ENCODE measurements at regions not wholly inside any gene's neighbourhood (a gene's known extent, or its start where the extent isn't known, plus 50 kb on each side); places are given as distances from the start of the nearest gene placed in this dataset.
"Not testable (repeated sequence)": the region's sequence is repeated elsewhere in the genome, so short reads cannot be mapped to it uniquely, and the experiment has no call there.

- H3K27me3 Mint-ChIP-seq = no peaks in the 10 kb centered on the region
- intact Hi-C loops (cut with micrococcal nuclease) = no loop called here
- ChIA-PET CTCF (no interaction called here), POLR2A (no interaction called here)
- no peak overlapping the region for H3K27ac Mint-ChIP-seq
- DNase-seq = no peak
- no peaks in the 10 kb centered on the region for H3K36me3 Mint-ChIP-seq (ENCODE audit: low read depth)
- ATAC-seq (ENCODE audit: low read depth) = no peak
- no peak overlapping the region for H3K4me3 Mint-ChIP-seq
- peaks cover 4% of the 10 kb centered on the region for H3K4me1 Mint-ChIP-seq
- no peak for TF ChIP-seq CTCF (IDR thresholded peaks at IDR 0.05)
- peaks cover 2% of the 10 kb centered on the region for H3K9me3 Mint-ChIP-seq
Observed at GRCh38 chr1:193438771-193439170, 252.4 kb upstream of the B3GALT2 start.

- Mint-ChIP-seq H3K4me3 (no peak overlapping the region), H3K9me3 (peaks cover 7% of the 10 kb centered on the region), H3K27ac (no peak overlapping the region), H3K4me1 (peaks cover 4% of the 10 kb centered on the region), H3K27me3 (no peaks in the 10 kb centered on the region), H3K36me3 (ENCODE audit: low read depth) (peaks cover 4% of the 10 kb centered on the region)
- no peak for TF ChIP-seq CTCF (IDR thresholded peaks at IDR 0.05)
- no peak for DNase-seq
- intact Hi-C loops (cut with micrococcal nuclease) = no loop called here
- POLR2A ChIA-PET = no interaction called here
- CTCF ChIA-PET = no interaction called here
- no peak for ATAC-seq (ENCODE audit: low read depth)
Observed at GRCh38 chr1:193438312-193438711, 251.9 kb upstream of the B3GALT2 start.

GRCh38 chr1:193437785-193438184 is 251.4 kb upstream of the B3GALT2 start:
- ATAC-seq (ENCODE audit: low read depth) (no peak), DNase-seq (no peak)
- H3K9me3 Mint-ChIP-seq = peaks cover 8% of the 10 kb centered on the region
- H3K36me3 Mint-ChIP-seq (ENCODE audit: low read depth) = peaks cover 4% of the 10 kb centered on the region
- no peak overlapping the region for H3K4me3 Mint-ChIP-seq
- CTCF ChIA-PET = no interaction called here
- TF ChIP-seq CTCF (IDR thresholded peaks at IDR 0.05) = no peak
- H3K27me3 Mint-ChIP-seq = no peaks in the 10 kb centered on the region
- H3K4me1 Mint-ChIP-seq = peaks cover 4% of the 10 kb centered on the region
- intact Hi-C loops (cut with micrococcal nuclease) = no loop called here
- POLR2A ChIA-PET = no interaction called here
- H3K27ac Mint-ChIP-seq = no peak overlapping the region

GRCh38 chr1:193437333-193437732 is 250.9 kb upstream of the B3GALT2 start:
- POLR2A ChIA-PET; H3K9me3 Mint-ChIP-seq; H3K27ac Mint-ChIP-seq; H3K36me3 Mint-ChIP-seq (ENCODE audit: low read depth); intact Hi-C loops (cut with micrococcal nuclease); DNase-seq; H3K4me3 Mint-ChIP-seq; H3K27me3 Mint-ChIP-seq; CTCF ChIA-PET; H3K4me1 Mint-ChIP-seq; ATAC-seq (ENCODE audit: low read depth): not testable (repeated sequence)

- Mint-ChIP-seq H3K27ac (no peak overlapping the region), H3K36me3 (ENCODE audit: low read depth) (peaks cover 4% of the 10 kb centered on the region), H3K27me3 (no peaks in the 10 kb centered on the region), H3K4me3 (no peak overlapping the region), H3K4me1 (peaks cover 4% of the 10 kb centered on the region), H3K9me3 (peaks cover 8% of the 10 kb centered on the region)
- ATAC-seq (ENCODE audit: low read depth) (no peak), DNase-seq (no peak)
- no peak for TF ChIP-seq CTCF (IDR thresholded peaks at IDR 0.05)
- intact Hi-C loops (cut with micrococcal nuclease) = no loop called here
- POLR2A ChIA-PET = no interaction called here
- CTCF ChIA-PET = no interaction called here
Observed at GRCh38 chr1:193435781-193436180, 249.4 kb upstream of the B3GALT2 start.

- peaks cover 4% of the 10 kb centered on the region for H3K36me3 Mint-ChIP-seq (ENCODE audit: low read depth)
- DNase-seq (no peak), ATAC-seq (ENCODE audit: low read depth) (no peak)
- H3K4me3 Mint-ChIP-seq = no peak overlapping the region
- peaks cover 4% of the 10 kb centered on the region for H3K4me1 Mint-ChIP-seq
- H3K27me3 Mint-ChIP-seq = no peaks in the 10 kb centered on the region
- intact Hi-C loops (cut with micrococcal nuclease) = no loop called here
- CTCF ChIA-PET = no interaction called here
- H3K27ac Mint-ChIP-seq = no peak overlapping the region
- H3K9me3 Mint-ChIP-seq = peaks cover 8% of the 10 kb centered on the region
- no peak for TF ChIP-seq CTCF (IDR thresholded peaks at IDR 0.05)
- POLR2A ChIA-PET = no interaction called here
Observed at GRCh38 chr1:193434319-193434718, 247.9 kb upstream of the B3GALT2 start.
